Endothelial cell of umbilical vein (primary cell): ENCODE measurements at regions not wholly inside any gene's neighbourhood (a gene's known extent, or its start where the extent isn't known, plus 50 kb on each side); places are given as distances from the start of the nearest gene placed in this dataset.

Experiments
- BruUV-seq: library from RNA; stranded (reverse); fragments of 400-500 nt; replicated peaks from 2 replicates; lab custom pipeline; 2021; lab: Mats Ljungman, UMichigan
- CTCF ChIA-PET: fragments of 300-600, 350-600 bp; sonication (Branson Sonifier 250); formaldehyde crosslinking; loops from one replicate; lab custom pipeline; 2021; ENCODE audit warnings: antibody characterized with exemption, inconsistent platforms; lab: Charles Lee
- POLR2A ChIA-PET: fragments of 300-600, 350-600 bp; sonication (Branson Sonifier 250); formaldehyde crosslinking; loops from one replicate; lab custom pipeline; 2021; ENCODE audit warnings: antibody characterized with exemption, inconsistent platforms; lab: Charles Lee
- DNase-seq: peaks from one replicate; pipeline ENCODE4 v3.0.0-alpha.2; 2011; ENCODE audit warnings: low read depth, low spot score
- FAIRE-seq: peaks from 2 replicates; lab custom pipeline; 2011; peaks lifted over from hg19 to GRCh38; lab: Jason Lieb, UNC
- H2AFZ ChIP-seq: 2 replicates; pipeline ENCODE4 v1.6.0; 2012; ENCODE audit warnings: low read depth, low read length, control low read depth, inconsistent platforms
- H3K27ac ChIP-seq: 2 replicates; pipeline ENCODE4 v1.5.1; 2011; ENCODE audit warnings: low read depth, mild to moderate bottlenecking, control low read depth, low read length, moderate library complexity; ENCODE audit not compliant: insufficient read depth
- H3K27me3 ChIP-seq, 2 experiments: 2 replicates each; pipeline versions ENCODE4 v1.6.0 to v1.6.1; 2011; ENCODE audit warnings: low read length in 2 of 2, mixed read lengths in 1 of 2; ENCODE audit not compliant: control insufficient read depth in 2 of 2, insufficient read depth in 2 of 2
- H3K36me3 ChIP-seq, 2 experiments: 2 replicates in 1 of 2; 3 replicates in 1 of 2; pipeline ENCODE4 v1.5.1; 2011; ENCODE audit warnings: low read length in 2 of 2, mild to moderate bottlenecking in 1 of 2, moderate library complexity in 1 of 2; ENCODE audit not compliant: control insufficient read depth in 2 of 2, insufficient read depth in 2 of 2; ENCODE audit errors: extremely low read depth in 1 of 2
- H3K4me1 ChIP-seq: 3 replicates; pipeline ENCODE4 v1.5.1; 2011; ENCODE audit warnings: mild to moderate bottlenecking, low read length; ENCODE audit not compliant: control insufficient read depth, insufficient read depth; ENCODE audit errors: extremely low read depth
- H3K4me2 ChIP-seq: 2 replicates; pipeline ENCODE4 v1.6.1; 2011; ENCODE audit warnings: low read length, control low read depth, mixed read lengths; ENCODE audit not compliant: insufficient read depth
- H3K4me3 ChIP-seq, 3 experiments: fragments of 200-600 bp in 1 of 3; sonication (generic), shearing (Covaris generic) in 1 of 3; replicated peaks in 1 of 3; 2 replicates each; pipeline ENCODE4 v1.5.1; 2011 to 2016; ENCODE audit warnings: control low read depth in 3 of 3, low read length in 3 of 3, mild to moderate bottlenecking in 2 of 3, inconsistent platforms in 1 of 3, low read depth in 1 of 3, moderate library complexity in 1 of 3; ENCODE audit not compliant: insufficient read depth in 1 of 3
- H3K79me2 ChIP-seq: 2 replicates; pipeline ENCODE4 v1.6.0; 2012; ENCODE audit warnings: low read length, inconsistent platforms; ENCODE audit not compliant: control insufficient read depth, insufficient read depth
- H3K9ac ChIP-seq: replicated peaks from 2 replicates; pipeline ENCODE3; 2011; ENCODE audit warnings: low read length, control low read depth; ENCODE audit not compliant: insufficient read depth; ENCODE audit errors: extremely low read depth
- H3K9me1 ChIP-seq: replicated peaks from 3 replicates; pipeline ENCODE4 v1.6.0; 2011; ENCODE audit warnings: mild to moderate bottlenecking, low read length; ENCODE audit not compliant: control insufficient read depth, insufficient read depth; ENCODE audit errors: extremely low read depth
- H3K9me3 ChIP-seq: replicated peaks from 2 replicates; pipeline ENCODE4 v1.5.1; 2012; ENCODE audit warnings: low read length, inconsistent platforms; ENCODE audit not compliant: control insufficient read depth, insufficient read depth
- H4K20me1 ChIP-seq: replicated peaks from 2 replicates; pipeline ENCODE3; 2011; ENCODE audit warnings: mild to moderate bottlenecking, low read length; ENCODE audit not compliant: control insufficient read depth, insufficient read depth; ENCODE audit errors: extremely low read depth
- CTCF ChIP-seq, 2 donors: IDR thresholded peaks; 1 replicate in 1 of 2; 2 replicates in 1 of 2; pipeline ENCODE4 v1.5.1; 2011; ENCODE audit warnings: low read length in 2 of 2, mild to moderate bottlenecking in 2 of 2, moderate library complexity in 2 of 2, control low read depth in 1 of 2, inconsistent platforms in 1 of 2, low read depth in 1 of 2; ENCODE audit not compliant: insufficient read depth in 1 of 2; ENCODE audit errors: extremely low read depth in 1 of 2
- EZH2 ChIP-seq: IDR thresholded peaks from 2 replicates; pipeline ENCODE4 v1.6.1; 2012; ENCODE audit warnings: borderline replicate concordance, low read depth, mild to moderate bottlenecking, moderate library complexity, low read length, inconsistent platforms; ENCODE audit not compliant: severe bottlenecking
- FOS ChIP-seq: IDR thresholded peaks from 2 replicates; pipeline ENCODE4 v1.6.1; 2011; ENCODE audit warnings: mild to moderate bottlenecking, low read length, moderate library complexity, borderline replicate concordance; ENCODE audit not compliant: insufficient read depth
- GATA2 ChIP-seq: IDR thresholded peaks from 2 replicates; pipeline ENCODE4 v1.7.0; 2011; ENCODE audit warnings: low read depth, mild to moderate bottlenecking, moderate library complexity, mixed read lengths, low read length; ENCODE audit not compliant: insufficient read length, insufficient read depth
- JUN ChIP-seq: IDR thresholded peaks from 2 replicates; pipeline ENCODE4 v1.6.1; 2011; ENCODE audit warnings: borderline replicate concordance, low read depth; ENCODE audit not compliant: insufficient read length, insufficient read depth
- MAX ChIP-seq: IDR thresholded peaks from 2 replicates; pipeline ENCODE4 v1.6.1; 2011; ENCODE audit not compliant: insufficient read depth, insufficient read length
- MYC ChIP-seq: IDR thresholded peaks from one replicate; pipeline ENCODE4 v1.6.1; 2011; ENCODE audit warnings: mild to moderate bottlenecking, low read depth, low read length
- POLR2A ChIP-seq: IDR thresholded peaks from 2 replicates; pipeline ENCODE4 v1.6.1; 2012; ENCODE audit warnings: low read depth, mild to moderate bottlenecking, control low read depth, low read length
- dilution Hi-C: fragments of 300-500 bp; cut with MboI; formaldehyde crosslinking; loops from one replicate; pipeline ENCODE4 v1.15.0; 2019; ENCODE audit warnings: low sequenced_read_pairs; ENCODE audit not compliant: extremely low pct_ligation_motif_present
- intact Hi-C: fragments of 100-400 bp; cut with micrococcal nuclease; formaldehyde crosslinking; loops from one replicate; pipeline ENCODE4 v1.10.0; 2022

GRCh38 chr6:168158213-168158979 is 79.4 kb upstream of the FRMD1 start:
- Histone ChIP-seq H3K9me1 (no peaks in the 10 kb centered on the region), H3K27ac (no peak overlapping the region), H3K4me3 (no peak overlapping the region), H3K9ac (no peak overlapping the region), H3K9me3 (no peaks in the 10 kb centered on the region), H3K27me3 (no peaks in the 10 kb centered on the region), H3K4me2 (no peak overlapping the region), H2AFZ (no peak overlapping the region), H3K36me3 (no peaks in the 10 kb centered on the region), H4K20me1 (no peaks in the 10 kb centered on the region), H3K4me1 (no peaks in the 10 kb centered on the region), H3K79me2 (no peaks in the 10 kb centered on the region)
- dilution Hi-C loops = no loop called here
- no peak for TF ChIP-seq JUN
- POLR2A ChIA-PET = no interaction called here
- intact Hi-C loops = no loop called here
- FAIRE-seq (no peak), DNase-seq (no peak)
- CTCF ChIA-PET = no interaction called here
- no TSS peak for BruUV-seq

GRCh38 chr6:168157272-168158212 is 78.5 kb upstream of the FRMD1 start:
- POLR2A ChIA-PET = no interaction called here
- intact Hi-C loops = no loop called here
- no peak overlapping the region for H2AFZ ChIP-seq

More at GRCh38 chr6:168157272-168158212, 78.5 kb upstream of the FRMD1 start:
- Histone ChIP-seq H3K27ac (no peak overlapping the region), H3K9ac (no peak overlapping the region), H3K9me1 (no peaks in the 10 kb centered on the region), H3K27me3 (no peaks in the 10 kb centered on the region), H4K20me1 (no peaks in the 10 kb centered on the region), H3K9me3 (no peaks in the 10 kb centered on the region), H3K4me1 (no peaks in the 10 kb centered on the region), H3K4me3 (no peak overlapping the region), H3K36me3 (no peaks in the 10 kb centered on the region), H3K4me2 (no peak overlapping the region), H3K79me2 (no peaks in the 10 kb centered on the region)
- DNase-seq (no peak), FAIRE-seq (no peak)
- dilution Hi-C loops = no loop called here
- no TSS peak for BruUV-seq
- CTCF ChIA-PET = no interaction called here
- TF ChIP-seq MAX (no peak), EZH2 (no peak), FOS (no peak), POLR2A (no peak), CTCF (IDR thresholded peaks at IDR 0.05; ENCODE audit: extremely low read depth in 1 of 2, insufficient read depth in 1 of 2, low read depth in 1 of 2, low read length in 2 of 2) (no peak), GATA2 (peak; percentile 57), MYC (no peak), JUN (no peak)
